ENCODE measurements at regions not wholly inside any gene's neighbourhood (a gene's known extent, or its start where the extent isn't known, plus 50 kb on each side); places are given as distances from the start of the nearest gene placed in this dataset.

DNA sequence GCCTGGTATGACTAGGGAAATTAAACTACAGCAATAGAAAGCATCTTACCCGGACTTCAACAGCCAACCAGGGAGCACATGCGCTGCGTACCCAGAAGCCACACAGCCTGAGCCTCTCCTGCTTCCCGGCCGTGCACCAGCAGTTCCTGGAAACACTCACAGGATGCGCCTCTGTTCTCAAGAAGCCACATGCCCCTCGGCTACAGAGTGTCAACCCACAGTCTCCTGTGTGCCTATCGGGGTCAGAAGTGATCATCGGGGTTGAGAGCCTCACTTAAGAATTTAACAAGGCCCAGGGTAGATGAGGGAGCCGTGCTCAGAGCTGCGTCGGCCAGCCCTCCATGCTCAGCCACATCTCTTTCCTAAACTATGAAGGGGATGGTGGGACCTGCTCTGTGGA is 147.2 kb upstream of the GGTLC1 start:
- TF ChIP-seq, protein P1, sequence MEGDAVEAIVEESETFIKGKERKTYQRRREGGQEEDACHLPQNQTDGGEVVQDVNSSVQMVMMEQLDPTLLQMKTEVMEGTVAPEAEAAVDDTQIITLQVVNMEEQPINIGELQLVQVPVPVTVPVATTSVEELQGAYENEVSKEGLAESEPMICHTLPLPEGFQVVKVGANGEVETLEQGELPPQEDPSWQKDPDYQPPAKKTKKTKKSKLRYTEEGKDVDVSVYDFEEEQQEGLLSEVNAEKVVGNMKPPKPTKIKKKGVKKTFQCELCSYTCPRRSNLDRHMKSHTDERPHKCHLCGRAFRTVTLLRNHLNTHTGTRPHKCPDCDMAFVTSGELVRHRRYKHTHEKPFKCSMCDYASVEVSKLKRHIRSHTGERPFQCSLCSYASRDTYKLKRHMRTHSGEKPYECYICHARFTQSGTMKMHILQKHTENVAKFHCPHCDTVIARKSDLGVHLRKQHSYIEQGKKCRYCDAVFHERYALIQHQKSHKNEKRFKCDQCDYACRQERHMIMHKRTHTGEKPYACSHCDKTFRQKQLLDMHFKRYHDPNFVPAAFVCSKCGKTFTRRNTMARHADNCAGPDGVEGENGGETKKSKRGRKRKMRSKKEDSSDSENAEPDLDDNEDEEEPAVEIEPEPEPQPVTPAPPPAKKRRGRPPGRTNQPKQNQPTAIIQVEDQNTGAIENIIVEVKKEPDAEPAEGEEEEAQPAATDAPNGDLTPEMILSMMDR (IDR thresholded peaks at IDR 0.05; ENCODE audit: insufficient read depth, low read length, poor library complexity, severe bottlenecking): no peak
- H3K27me3 ChIP-seq (ENCODE audit: control insufficient read depth, insufficient read depth, low read length): no peaks in the 10 kb centered on the region
- DNase-seq (ENCODE audit: low read depth): no peak
- H3K4me3 ChIP-seq (ENCODE audit: low read depth, low read length): no peak overlapping the region
- H3K36me3 ChIP-seq (ENCODE audit: control insufficient read depth, insufficient read depth, low read length): no peaks in the 10 kb centered on the region

DNA sequence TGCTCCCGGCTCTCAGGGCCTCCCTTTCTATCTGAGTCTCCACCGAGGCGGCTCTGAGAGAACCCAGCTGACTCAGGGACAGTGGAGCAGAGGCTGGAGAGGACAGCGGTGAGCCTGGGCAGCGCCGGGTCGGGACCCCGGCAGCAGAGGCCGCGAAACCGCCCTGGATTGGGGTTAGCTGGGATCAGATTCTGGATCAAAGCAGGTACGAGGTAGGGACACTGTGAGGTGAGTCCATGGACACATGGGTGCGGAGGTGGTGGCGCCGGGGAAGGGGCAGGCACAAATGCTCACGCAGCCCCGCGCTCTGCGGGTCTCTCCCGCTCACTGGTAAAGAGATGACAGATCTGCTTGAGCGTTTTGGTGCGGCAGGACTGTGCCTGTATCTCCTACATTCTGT is 146.4 kb upstream of the GGTLC1 start:
- TF ChIP-seq, protein P1 (IDR thresholded peaks at IDR 0.05; ENCODE audit: insufficient read depth, low read length, poor library complexity, severe bottlenecking): no peak
- no peak overlapping the region for H3K4me3 ChIP-seq (ENCODE audit: low read depth, low read length)
- H3K27me3 ChIP-seq (ENCODE audit: control insufficient read depth, insufficient read depth, low read length): no peaks in the 10 kb centered on the region
- no peak for DNase-seq (ENCODE audit: low read depth)
- H3K36me3 ChIP-seq (ENCODE audit: control insufficient read depth, insufficient read depth, low read length): no peaks in the 10 kb centered on the region

DNA sequence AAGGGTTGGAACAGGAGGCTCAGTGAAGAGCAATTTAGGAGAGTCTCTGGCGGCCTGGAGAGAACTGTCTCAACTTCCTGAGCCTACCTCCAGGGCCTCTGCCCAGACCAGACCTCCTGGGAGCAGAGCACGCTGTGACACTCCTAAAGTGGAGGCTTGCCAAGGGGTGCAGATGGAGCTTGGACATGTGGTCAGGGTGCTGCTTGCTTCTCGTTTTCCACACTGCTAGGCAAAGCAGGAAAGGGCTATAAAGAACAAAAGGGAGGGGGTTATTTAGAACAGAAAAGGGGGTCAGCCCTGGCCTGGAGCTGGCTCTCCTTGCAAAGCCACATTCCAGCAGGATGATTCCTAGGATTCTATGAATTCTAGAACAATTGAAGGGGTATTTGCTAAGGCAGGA is 145.7 kb upstream of the GGTLC1 start:
- H3K36me3 ChIP-seq (ENCODE audit: control insufficient read depth, insufficient read depth, low read length): no peaks in the 10 kb centered on the region
- TF ChIP-seq, protein P1 (IDR thresholded peaks at IDR 0.05; ENCODE audit: insufficient read depth, low read length, poor library complexity, severe bottlenecking): no peak
- DNase-seq (ENCODE audit: low read depth): no peak
- H3K4me3 ChIP-seq (ENCODE audit: low read depth, low read length): no peak overlapping the region
- H3K27me3 ChIP-seq (ENCODE audit: control insufficient read depth, insufficient read depth, low read length): no peaks in the 10 kb centered on the region

DNA sequence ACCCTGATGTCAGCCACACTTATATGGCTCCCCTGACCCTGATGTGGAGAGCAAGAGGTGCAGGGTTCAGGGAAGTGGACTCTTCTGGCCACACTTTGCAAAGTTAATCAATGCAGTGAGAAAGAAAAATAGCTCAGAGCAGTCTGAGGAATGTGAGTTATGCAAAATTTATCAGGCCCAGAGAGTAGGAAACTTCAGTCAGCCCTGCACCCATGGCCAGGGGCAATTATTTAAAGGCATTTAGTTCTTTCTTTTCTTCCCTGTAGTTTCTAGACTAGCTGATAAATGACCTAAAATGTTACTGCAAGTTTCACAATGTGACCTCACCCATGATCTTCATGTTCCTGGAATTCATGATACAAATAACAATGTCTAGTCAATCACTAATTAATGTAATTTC is 143.7 kb upstream of the GGTLC1 start:
- Histone ChIP-seq H3K27me3 (ENCODE audit: control insufficient read depth, insufficient read depth, low read length) (no peaks in the 10 kb centered on the region), H3K4me3 (ENCODE audit: low read depth, low read length) (no peak overlapping the region), H3K36me3 (ENCODE audit: control insufficient read depth, insufficient read depth, low read length) (no peaks in the 10 kb centered on the region)
- TF ChIP-seq, protein P1 (IDR thresholded peaks at IDR 0.05; ENCODE audit: insufficient read depth, low read length, poor library complexity, severe bottlenecking): no peak
- DNase-seq (ENCODE audit: low read depth): no peak

DNA sequence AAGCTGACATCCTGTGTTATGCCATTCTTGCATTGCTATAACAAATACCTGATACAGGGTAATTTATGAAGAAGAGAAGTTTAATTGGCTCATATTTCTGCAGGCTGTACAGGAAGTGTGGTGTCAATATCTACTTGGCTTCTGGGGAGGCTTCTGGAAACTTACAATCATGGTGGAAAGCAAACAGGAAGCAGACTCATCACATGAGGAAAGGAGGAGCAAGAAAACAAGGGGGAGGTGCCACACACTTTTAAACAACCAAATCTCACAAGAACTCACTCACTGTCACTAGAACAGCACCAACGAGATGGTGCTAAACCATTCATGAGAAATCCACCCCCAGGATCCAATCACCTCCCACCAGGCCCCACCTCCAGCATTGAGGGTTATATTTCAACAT is 143.1 kb upstream of the GGTLC1 start:
- no peaks in the 10 kb centered on the region for H3K36me3 ChIP-seq (ENCODE audit: control insufficient read depth, insufficient read depth, low read length)
- TF ChIP-seq, protein P1 (IDR thresholded peaks at IDR 0.05; ENCODE audit: insufficient read depth, low read length, poor library complexity, severe bottlenecking): no peak
- no peaks in the 10 kb centered on the region for H3K27me3 ChIP-seq (ENCODE audit: control insufficient read depth, insufficient read depth, low read length)
- no peak overlapping the region for H3K4me3 ChIP-seq (ENCODE audit: low read depth, low read length)
- no peak for DNase-seq (ENCODE audit: low read depth)

DNA sequence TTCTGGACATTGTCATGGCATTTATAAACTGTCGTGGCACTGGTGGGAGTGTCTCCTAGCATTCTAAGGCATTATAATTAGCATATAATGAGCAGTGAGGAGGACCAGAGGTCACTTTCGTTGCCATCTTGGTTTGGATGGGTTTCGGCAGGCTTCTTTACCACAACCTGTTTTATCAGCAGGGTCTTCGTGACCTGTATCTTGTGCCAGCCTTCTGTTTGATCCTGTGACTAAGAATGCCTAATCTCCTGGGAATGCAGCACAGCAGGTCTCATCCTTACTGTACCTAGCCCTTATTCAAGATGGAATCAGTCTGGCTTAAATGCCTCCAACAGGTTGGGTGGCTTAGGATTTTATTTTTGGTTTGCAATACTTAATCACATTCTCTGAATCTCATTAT is 142.7 kb upstream of the GGTLC1 start:
- no peaks in the 10 kb centered on the region for H3K36me3 ChIP-seq (ENCODE audit: control insufficient read depth, insufficient read depth, low read length)
- DNase-seq (ENCODE audit: low read depth): no peak

More for the DNA sequence above, 142.7 kb upstream of the GGTLC1 start:
- Histone ChIP-seq H3K27me3 (ENCODE audit: control insufficient read depth, insufficient read depth, low read length) (no peaks in the 10 kb centered on the region), H3K4me3 (ENCODE audit: low read depth, low read length) (no peak overlapping the region)
- TF ChIP-seq, protein P1 (IDR thresholded peaks at IDR 0.05; ENCODE audit: insufficient read depth, low read length, poor library complexity, severe bottlenecking): no peak

Measured in kidney epithelial cell (primary cell).